Astrocyte of the cerebellum (primary cell): ENCODE measurements at regions not wholly inside any gene's neighbourhood (a gene's known extent, or its start where the extent isn't known, plus 50 kb on each side); places are given as distances from the start of the nearest gene placed in this dataset.

Experiments
- DNase-seq: peaks from one replicate; pipeline ENCODE4 v3.0.0-alpha.2; 2011; ENCODE audit warnings: low read depth
- H3K4me3 ChIP-seq: 2 replicates; pipeline ENCODE4 v1.5.1; 2011; ENCODE audit warnings: mild to moderate bottlenecking, low read depth, low read length, moderate library complexity
- CTCF ChIP-seq: IDR thresholded peaks from 2 replicates; pipeline ENCODE4 v1.5.1; 2012; ENCODE audit warnings: low read length, low read depth, moderate library complexity, mild to moderate bottlenecking; ENCODE audit errors: missing control alignments
- in situ Hi-C: cut with HindIII; loops from 2 replicates; pipeline ENCODE4 v1.10.0; 2017; ENCODE audit warnings: low sequenced_read_pairs

GRCh38 chr22:27577574-27577969 lies 224.0 kb downstream of the MN1 start:
- H3K4me3 ChIP-seq = no peak overlapping the region
- DNase-seq = no peak

GRCh38 chr22:27578937-27579617 lies 222.5 kb downstream of the MN1 start:
- H3K4me3 ChIP-seq = no peak overlapping the region
- DNase-seq = no peak
- in situ Hi-C loops = no loop called here
- no peak for TF ChIP-seq CTCF

More at GRCh38 chr22:27577574-27577969, 224.0 kb downstream of the MN1 start:
- no peak for TF ChIP-seq CTCF
- in situ Hi-C loops = no loop called here

GRCh38 chr22:27580311-27580897 lies 221.2 kb downstream of the MN1 start:
- no peak overlapping the region for H3K4me3 ChIP-seq
- in situ Hi-C loops = no loop called here
- no peak for DNase-seq
- TF ChIP-seq CTCF = no peak

GRCh38 chr22:27581236-27581635 lies 220.3 kb downstream of the MN1 start:
- TF ChIP-seq CTCF = no peak
- no peak for DNase-seq
- in situ Hi-C loops = no loop called here
- H3K4me3 ChIP-seq = no peak overlapping the region

GRCh38 chr22:27581688-27582087 lies 219.9 kb downstream of the MN1 start:
- DNase-seq = no peak
- in situ Hi-C loops = no loop called here
- no peak overlapping the region for H3K4me3 ChIP-seq
- TF ChIP-seq CTCF = no peak

- H3K4me3 ChIP-seq = no peak overlapping the region
- DNase-seq = no peak
- TF ChIP-seq CTCF = no peak
- in situ Hi-C loops = no loop called here
Measured at GRCh38 chr22:27583856-27584255, 217.7 kb downstream of the MN1 start.
